B cell (primary cell): ENCODE measurements at regions not wholly inside any gene's neighbourhood (a gene's known extent, or its start where the extent isn't known, plus 50 kb on each side); places are given as distances from the start of the nearest gene placed in this dataset.

Experiments used
- ATAC-seq: fragments of 200-7000 bp; cut with Tn5 transposase; one replicate; pipeline ENCODE4 v1.10.0; 2021; ENCODE audit warnings: low read depth, mild to moderate bottlenecking, moderate number of reproducible peaks, moderate library complexity
- CTCF ChIA-PET: fragments of 350-600 bp; sonication (Branson Sonifier 250); formaldehyde crosslinking; loops from one replicate; lab custom pipeline; 2021; ENCODE audit warnings: antibody characterized with exemption, inconsistent platforms; lab: Charles Lee
- POLR2A ChIA-PET: fragments of 350-600 bp; sonication (Branson Sonifier 250); formaldehyde crosslinking; loops from one replicate; lab custom pipeline; 2021; ENCODE audit warnings: antibody characterized with exemption; lab: Charles Lee
- DNase-seq: peaks from one replicate; pipeline ENCODE4 v3.0.0; 2013
- H2AFZ ChIP-seq: 2 replicates; pipeline ENCODE4 v1.6.1; 2012; ENCODE audit warnings: mild to moderate bottlenecking, low read depth, low read length; ENCODE audit not compliant: insufficient read depth, poor library complexity, severe bottlenecking
- H3K27ac ChIP-seq, 2 donors: 1 replicate in 1 of 2; 2 replicates in 1 of 2; pipeline ENCODE4 v1.5.1; 2012 to 2013; ENCODE audit warnings: low read length in 2 of 2, mild to moderate bottlenecking in 2 of 2, moderate library complexity in 1 of 2
- H3K27me3 ChIP-seq, 4 experiments: fragments of 200-600 bp in 1 of 4; sonication (generic) in 1 of 4; replicated peaks in 1 of 4; 1 replicate in 2 of 4; 2 replicates in 2 of 4; pipeline versions ENCODE4 v1.6.1 to v1.7.0; 2013 to 2016; ENCODE audit warnings: low read length in 3 of 4, mild to moderate bottlenecking in 2 of 4, mixed read lengths in 1 of 4, moderate library complexity in 1 of 4; ENCODE audit not compliant: insufficient read depth in 4 of 4, control insufficient read depth in 3 of 4; ENCODE audit errors: control extremely low read depth in 1 of 4
- H3K36me3 ChIP-seq, 2 experiments: replicated peaks in 1 of 2; 1 replicate in 1 of 2; 2 replicates in 1 of 2; pipeline versions ENCODE4 v1.6.1 to v1.7.1; 2013; ENCODE audit warnings: low read length in 1 of 2; ENCODE audit not compliant: insufficient read depth in 2 of 2, control insufficient read depth in 1 of 2; ENCODE audit errors: control extremely low read depth in 1 of 2, extremely low read depth in 1 of 2
- H3K4me1 ChIP-seq, 2 donors: fragments of 200-600 bp in 1 of 2; sonication (generic) in 1 of 2; 1 replicate in 1 of 2; 2 replicates in 1 of 2; pipeline versions ENCODE4 v1.5.1 to v1.6.1; 2013 to 2017; ENCODE audit warnings: low read length in 2 of 2; ENCODE audit not compliant: control insufficient read depth in 2 of 2, insufficient read depth in 2 of 2
- H3K4me2 ChIP-seq: replicated peaks from 2 replicates; pipeline ENCODE3; 2012; ENCODE audit warnings: mild to moderate bottlenecking, low read depth, low read length; ENCODE audit not compliant: poor library complexity, severe bottlenecking
- H3K4me3 ChIP-seq, 5 experiments: fragments of 200-600 bp in 1 of 5; sonication (generic) in 1 of 5; 1 replicate in 3 of 5; 2 replicates in 2 of 5; pipeline versions ENCODE4 v1.5.1 to v1.7.0; 2011 to 2016; ENCODE audit warnings: low read length in 4 of 5, mild to moderate bottlenecking in 4 of 5, low read depth in 2 of 5, control low read depth in 1 of 5, moderate library complexity in 1 of 5; ENCODE audit not compliant: insufficient read depth in 1 of 5; ENCODE audit errors: control extremely low read depth in 1 of 5, extremely low read depth in 1 of 5
- H3K79me2 ChIP-seq: fragments of 200-600 bp; sonication (generic); one replicate; pipeline ENCODE4 v1.6.0; 2016; ENCODE audit warnings: low read length; ENCODE audit not compliant: control insufficient read depth, insufficient read depth
- H3K9ac ChIP-seq: fragments of 200-600 bp; sonication (generic); 2 replicates; pipeline ENCODE4 v1.6.1; 2017; ENCODE audit warnings: mild to moderate bottlenecking, low read length, moderate library complexity
- H3K9me3 ChIP-seq, 3 donors: one replicate each; pipeline versions ENCODE4 v1.6.1 to v1.7.1; 2013; ENCODE audit warnings: low read length in 2 of 3; ENCODE audit not compliant: control insufficient read depth in 2 of 3, insufficient read depth in 1 of 3; ENCODE audit errors: control extremely low read depth in 1 of 3
- H4K20me1 ChIP-seq: 2 replicates; pipeline ENCODE4 v1.6.0; 2012; ENCODE audit warnings: mild to moderate bottlenecking, low read length; ENCODE audit not compliant: insufficient read depth, control insufficient read depth, poor library complexity, severe bottlenecking
- H3K27ac Mint-ChIP-seq: one replicate; pipeline ENCODE4 v1.8.0; 2021; ENCODE audit warnings: mixed read lengths
- H3K27me3 Mint-ChIP-seq: one replicate; pipeline ENCODE4 v1.8.0; 2021; ENCODE audit warnings: mixed read lengths
- H3K4me1 Mint-ChIP-seq: one replicate; pipeline ENCODE4 v1.8.0; 2021; ENCODE audit warnings: mixed read lengths
- H3K4me3 Mint-ChIP-seq: one replicate; pipeline ENCODE4 v1.8.0; 2021; ENCODE audit warnings: mixed read lengths
- H3K9me3 Mint-ChIP-seq: one replicate; pipeline ENCODE4 v1.8.0; 2022; ENCODE audit warnings: mixed read lengths; ENCODE audit not compliant: insufficient read depth
- EZH2 ChIP-seq: IDR thresholded peaks from 2 replicates; pipeline ENCODE4 v1.6.1; 2012; ENCODE audit warnings: borderline replicate concordance, low read depth, mild to moderate bottlenecking, moderate library complexity, low read length; ENCODE audit not compliant: insufficient read depth, poor library complexity, severe bottlenecking
- WGBS: methylation state at CpG from one replicate; pipeline ENCODE4 v1.1.5; 2013; ENCODE audit warnings: missing lambda C conversion rate; ENCODE audit not compliant: insufficient coverage; 5-methylcytosine and 5-hydroxymethylcytosine counted together
- intact Hi-C: fragments of 100-400 bp; cut with micrococcal nuclease; formaldehyde crosslinking; loops from one replicate; pipeline ENCODE4 v1.10.0; 2022
- TF ChIP-seq, protein P1 (sequence below): fragments of 200-600 bp; IDR thresholded peaks from one replicate; pipeline ENCODE4 v1.8.0; 2022; ENCODE audit warnings: antibody characterized with exemption, mild to moderate bottlenecking

DNA sequence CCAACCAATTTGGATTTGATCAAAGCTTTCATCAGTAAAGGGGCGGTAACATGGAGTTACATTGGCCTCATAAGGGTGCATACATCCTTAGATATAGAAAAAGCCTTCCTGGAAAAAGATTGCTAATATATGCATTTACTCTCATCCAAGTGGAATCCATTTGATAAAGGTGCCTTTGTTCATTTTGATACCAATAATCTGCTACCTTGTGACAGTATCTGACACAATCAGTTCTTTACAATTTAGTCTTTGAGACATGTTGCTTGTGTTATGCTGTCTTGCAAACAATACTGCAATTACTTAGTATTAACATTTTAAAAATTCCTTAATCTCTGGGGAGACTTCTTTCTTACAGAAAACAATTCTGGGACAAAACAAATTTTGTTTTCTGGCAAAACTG, 654.4 kb upstream of the SLC35B3 start:
- Histone ChIP-seq H3K4me2 (no peak overlapping the region), H3K9me3 (no peaks in the 10 kb centered on the region), H3K36me3 (no peaks in the 10 kb centered on the region), H3K79me2 (no peaks in the 10 kb centered on the region), H4K20me1 (no peaks in the 10 kb centered on the region), H3K4me3 (no peak overlapping the region), H3K27me3 (no peaks in the 10 kb centered on the region), H3K4me1 (no peaks in the 10 kb centered on the region), H2AFZ (no peak overlapping the region), H3K27ac (no peak overlapping the region), H3K9ac (no peak overlapping the region)
- DNase-seq: no peak
- ATAC-seq: no peak
- ChIA-PET CTCF (interaction anchor here (0.9 kb wide), 1 partner anchor 10 kb away, joined by 3 read pairs; no protein-coding TSS in a partner anchor), POLR2A (no interaction called here)
- TF ChIP-seq, protein P1, sequence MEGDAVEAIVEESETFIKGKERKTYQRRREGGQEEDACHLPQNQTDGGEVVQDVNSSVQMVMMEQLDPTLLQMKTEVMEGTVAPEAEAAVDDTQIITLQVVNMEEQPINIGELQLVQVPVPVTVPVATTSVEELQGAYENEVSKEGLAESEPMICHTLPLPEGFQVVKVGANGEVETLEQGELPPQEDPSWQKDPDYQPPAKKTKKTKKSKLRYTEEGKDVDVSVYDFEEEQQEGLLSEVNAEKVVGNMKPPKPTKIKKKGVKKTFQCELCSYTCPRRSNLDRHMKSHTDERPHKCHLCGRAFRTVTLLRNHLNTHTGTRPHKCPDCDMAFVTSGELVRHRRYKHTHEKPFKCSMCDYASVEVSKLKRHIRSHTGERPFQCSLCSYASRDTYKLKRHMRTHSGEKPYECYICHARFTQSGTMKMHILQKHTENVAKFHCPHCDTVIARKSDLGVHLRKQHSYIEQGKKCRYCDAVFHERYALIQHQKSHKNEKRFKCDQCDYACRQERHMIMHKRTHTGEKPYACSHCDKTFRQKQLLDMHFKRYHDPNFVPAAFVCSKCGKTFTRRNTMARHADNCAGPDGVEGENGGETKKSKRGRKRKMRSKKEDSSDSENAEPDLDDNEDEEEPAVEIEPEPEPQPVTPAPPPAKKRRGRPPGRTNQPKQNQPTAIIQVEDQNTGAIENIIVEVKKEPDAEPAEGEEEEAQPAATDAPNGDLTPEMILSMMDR: no peak
- TF ChIP-seq EZH2: no peak
- WGBS: no CpG with 5 or more reads among the region's 1 CpG
- H3K4me1 Mint-ChIP-seq: no peaks in the 10 kb centered on the region
- H3K9me3 Mint-ChIP-seq: no peaks in the 10 kb centered on the region
- H3K27me3 Mint-ChIP-seq: no peaks in the 10 kb centered on the region
- intact Hi-C loops: no loop called here
- H3K4me3 Mint-ChIP-seq: no peak overlapping the region
- no peak overlapping the region for H3K27ac Mint-ChIP-seq

DNA sequence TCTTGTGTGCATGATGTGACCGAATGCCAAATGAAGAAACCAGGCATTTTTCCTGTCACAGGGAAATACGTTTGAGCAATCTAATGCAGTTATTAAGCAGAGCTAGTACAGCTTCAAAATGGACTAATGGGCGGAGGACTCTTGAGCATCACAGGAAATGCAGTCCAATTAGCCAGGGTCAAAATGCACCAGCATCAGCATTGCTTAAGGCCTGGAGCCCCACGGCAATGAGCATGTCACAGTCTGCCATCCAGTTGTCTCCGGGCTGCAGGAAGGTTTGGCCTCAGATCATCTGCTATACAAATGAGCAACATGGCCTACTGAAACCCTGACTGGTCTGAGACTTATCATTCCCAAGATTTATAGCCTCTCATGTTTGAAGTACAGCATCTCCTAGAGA, 652.1 kb upstream of the SLC35B3 start:
- DNase-seq (no peak), ATAC-seq (no peak)
- Mint-ChIP-seq H3K4me3 (no peak overlapping the region), H3K27me3 (no peaks in the 10 kb centered on the region), H3K4me1 (no peaks in the 10 kb centered on the region), H3K27ac (no peak overlapping the region), H3K9me3 (no peaks in the 10 kb centered on the region)
- Histone ChIP-seq H3K79me2 (no peaks in the 10 kb centered on the region), H3K4me3 (no peak overlapping the region), H3K27me3 (no peaks in the 10 kb centered on the region), H3K9ac (no peak overlapping the region), H3K36me3 (no peaks in the 10 kb centered on the region), H3K4me2 (no peak overlapping the region), H4K20me1 (no peaks in the 10 kb centered on the region), H3K9me3 (no peaks in the 10 kb centered on the region), H2AFZ (no peak overlapping the region), H3K27ac (no peak overlapping the region), H3K4me1 (no peaks in the 10 kb centered on the region)
- intact Hi-C loops: no loop called here
- WGBS: 94% methylated on average over 5 of the region's 5 CpGs
- ChIA-PET CTCF (no interaction called here), POLR2A (no interaction called here)
- no peak for TF ChIP-seq EZH2
- TF ChIP-seq, protein P1: no peak
